ENCODE measurements at regions not wholly inside any gene's neighbourhood (a gene's known extent, or its start where the extent isn't known, plus 50 kb on each side); places are given as distances from the start of the nearest gene placed in this dataset.

GRCh38 chr2:207311316-207312005 is 145.7 kb upstream of the KLF7 start (continued):
- TF ChIP-seq, protein P1, sequence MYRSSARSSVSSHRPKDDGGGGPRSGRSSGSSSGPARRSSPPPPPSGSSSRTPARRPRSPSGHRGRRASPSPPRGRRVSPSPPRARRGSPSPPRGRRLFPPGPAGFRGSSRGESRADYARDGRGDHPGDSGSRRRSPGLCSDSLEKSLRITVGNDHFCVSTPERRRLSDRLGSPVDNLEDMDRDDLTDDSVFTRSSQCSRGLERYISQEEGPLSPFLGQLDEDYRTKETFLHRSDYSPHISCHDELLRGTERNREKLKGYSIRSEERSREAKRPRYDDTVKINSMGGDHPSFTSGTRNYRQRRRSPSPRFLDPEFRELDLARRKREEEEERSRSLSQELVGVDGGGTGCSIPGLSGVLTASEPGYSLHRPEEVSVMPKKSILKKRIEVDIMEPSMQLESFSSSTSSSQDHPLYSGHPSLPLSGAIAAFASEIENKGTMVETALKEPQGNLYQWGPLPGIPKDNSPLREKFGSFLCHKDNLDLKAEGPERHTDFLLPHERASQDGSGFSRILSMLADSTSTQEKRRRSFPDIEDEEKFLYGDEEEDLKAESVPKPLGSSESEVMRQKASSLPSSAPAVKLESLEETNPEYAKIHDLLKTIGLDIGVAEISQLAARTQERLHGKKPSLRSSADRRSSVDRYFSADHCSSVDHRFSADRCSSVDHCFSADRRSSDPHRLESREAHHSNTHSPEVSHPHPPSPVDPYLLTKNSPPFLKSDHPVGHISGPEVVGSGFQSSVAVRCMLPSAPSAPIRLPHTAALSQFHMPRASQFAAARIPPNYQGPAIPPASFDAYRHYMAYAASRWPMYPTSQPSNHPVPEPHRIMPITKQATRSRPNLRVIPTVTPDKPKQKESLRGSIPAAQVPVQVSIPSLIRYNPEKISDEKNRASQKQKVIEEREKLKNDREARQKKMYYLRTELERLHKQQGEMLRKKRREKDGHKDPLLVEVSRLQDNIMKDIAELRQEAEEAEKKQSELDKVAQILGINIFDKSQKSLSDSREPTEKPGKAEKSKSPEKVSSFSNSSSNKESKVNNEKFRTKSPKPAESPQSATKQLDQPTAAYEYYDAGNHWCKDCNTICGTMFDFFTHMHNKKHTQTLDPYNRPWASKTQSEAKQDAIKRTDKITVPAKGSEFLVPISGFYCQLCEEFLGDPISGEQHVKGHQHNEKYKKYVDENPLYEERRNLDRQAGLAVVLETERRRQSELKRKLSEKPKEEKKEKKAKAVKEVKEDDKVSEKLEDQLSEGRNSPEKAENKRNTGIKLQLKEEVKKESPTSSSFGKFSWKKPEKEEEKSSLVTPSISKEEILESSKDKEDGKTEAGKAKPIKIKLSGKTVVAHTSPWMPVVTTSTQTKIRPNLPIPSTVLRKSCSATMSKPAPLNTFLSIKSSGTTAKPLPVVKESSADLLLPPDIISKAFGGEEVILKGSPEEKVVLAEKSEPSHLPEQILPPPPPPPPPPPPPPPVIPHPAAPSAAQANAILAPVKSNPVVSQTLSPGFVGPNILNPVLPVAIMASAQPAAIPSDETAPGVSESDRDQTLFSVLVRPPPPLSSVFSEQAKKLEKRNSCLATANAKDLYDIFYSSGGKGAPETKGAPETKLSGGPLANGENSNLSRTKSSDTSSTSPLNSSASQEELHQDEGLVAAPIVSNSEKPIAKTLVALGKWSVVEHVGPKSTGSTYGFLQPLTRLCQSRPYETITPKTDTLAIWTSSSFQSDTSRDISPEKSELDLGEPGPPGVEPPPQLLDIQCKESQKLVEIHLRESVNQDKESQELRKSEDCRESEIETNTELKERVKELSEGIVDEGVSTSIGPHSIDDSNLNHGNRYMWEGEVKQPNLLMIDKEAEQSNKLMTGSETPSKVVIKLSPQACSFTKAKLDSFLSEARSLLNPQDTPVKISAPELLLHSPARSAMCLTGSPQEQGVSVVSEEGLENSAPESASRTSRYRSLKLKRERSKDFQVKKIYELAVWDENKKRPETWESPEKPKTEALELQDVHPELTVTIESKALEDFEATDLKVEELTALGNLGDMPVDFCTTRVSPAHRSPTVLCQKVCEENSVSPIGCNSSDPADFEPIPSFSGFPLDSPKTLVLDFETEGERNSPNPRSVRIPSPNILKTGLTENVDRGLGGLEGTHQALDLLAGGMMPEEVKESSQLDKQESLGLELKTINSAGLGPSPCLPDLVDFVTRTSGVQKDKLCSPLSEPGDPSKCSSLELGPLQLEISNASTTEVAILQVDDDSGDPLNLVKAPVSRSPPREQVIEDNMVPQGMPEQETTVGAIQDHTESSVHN (IDR thresholded peaks at IDR 0.05; ENCODE audit: borderline replicate concordance in 1 of 2, low read depth in 1 of 2) = peak in 1 of 2 experiments; percentile 64; a peak in 1 of 4 replicates
- TF ChIP-seq KDM2B (CRISPR knock-in tag; IDR thresholded peaks at IDR 0.05) (no peak), SREBF1 (IDR thresholded peaks at IDR 0.05; ENCODE audit: borderline replicate concordance, low read depth, low read length) (no peak), MCM5 (IDR thresholded peaks at IDR 0.05; ENCODE audit: low read depth) (no peak), CREB1 (IDR thresholded peaks at IDR 0.05) (no peak), CREB1 (CRISPR knock-in tag; IDR thresholded peaks at IDR 0.05) (no peak), DLX4 (CRISPR knock-in tag; IDR thresholded peaks at IDR 0.05) (no peak), ZNF41 (CRISPR knock-in tag; conservative IDR thresholded peaks at IDR 0.05) (no peak), PHF21A (IDR thresholded peaks at IDR 0.05; ENCODE audit: borderline replicate concordance, low read depth) (no peak), CBX1 (IDR thresholded peaks at IDR 0.05; ENCODE audit: low read depth) (no peak), DACH1 (IDR thresholded peaks at IDR 0.05; ENCODE audit: partially characterized antibody) (no peak), SMAD4 (CRISPR knock-in tag; conservative IDR thresholded peaks at IDR 0.05) (peak; percentile 90), XRCC4 (IDR thresholded peaks at IDR 0.05; ENCODE audit: extremely low read depth, insufficient read depth, insufficient read length) (no peak), ZNF764 (CRISPR knock-in tag; IDR thresholded peaks at IDR 0.05; ENCODE audit: low read depth) (no peak)
- TF ChIP-seq, protein P2, sequence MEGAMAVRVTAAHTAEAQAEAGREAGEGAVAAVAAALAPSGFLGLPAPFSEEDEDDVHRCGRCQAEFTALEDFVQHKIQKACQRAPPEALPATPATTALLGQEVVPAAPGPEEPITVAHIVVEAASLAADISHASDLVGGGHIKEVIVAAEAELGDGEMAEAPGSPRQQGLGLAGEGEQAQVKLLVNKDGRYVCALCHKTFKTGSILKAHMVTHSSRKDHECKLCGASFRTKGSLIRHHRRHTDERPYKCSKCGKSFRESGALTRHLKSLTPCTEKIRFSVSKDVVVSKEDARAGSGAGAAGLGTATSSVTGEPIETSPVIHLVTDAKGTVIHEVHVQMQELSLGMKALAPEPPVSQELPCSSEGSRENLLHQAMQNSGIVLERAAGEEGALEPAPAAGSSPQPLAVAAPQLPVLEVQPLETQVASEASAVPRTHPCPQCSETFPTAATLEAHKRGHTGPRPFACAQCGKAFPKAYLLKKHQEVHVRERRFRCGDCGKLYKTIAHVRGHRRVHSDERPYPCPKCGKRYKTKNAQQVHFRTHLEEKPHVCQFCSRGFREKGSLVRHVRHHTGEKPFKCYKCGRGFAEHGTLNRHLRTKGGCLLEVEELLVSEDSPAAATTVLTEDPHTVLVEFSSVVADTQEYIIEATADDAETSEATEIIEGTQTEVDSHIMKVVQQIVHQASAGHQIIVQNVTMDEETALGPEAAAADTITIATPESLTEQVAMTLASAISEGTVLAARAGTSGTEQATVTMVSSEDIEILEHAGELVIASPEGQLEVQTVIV (CRISPR knock-in tag; IDR thresholded peaks at IDR 0.05; ENCODE audit: borderline replicate concordance) = no peak

All from K562 (cell line).